ENCODE measurements at regions not wholly inside any gene's neighbourhood (a gene's known extent, or its start where the extent isn't known, plus 50 kb on each side); places are given as distances from the start of the nearest gene placed in this dataset.

DNA sequence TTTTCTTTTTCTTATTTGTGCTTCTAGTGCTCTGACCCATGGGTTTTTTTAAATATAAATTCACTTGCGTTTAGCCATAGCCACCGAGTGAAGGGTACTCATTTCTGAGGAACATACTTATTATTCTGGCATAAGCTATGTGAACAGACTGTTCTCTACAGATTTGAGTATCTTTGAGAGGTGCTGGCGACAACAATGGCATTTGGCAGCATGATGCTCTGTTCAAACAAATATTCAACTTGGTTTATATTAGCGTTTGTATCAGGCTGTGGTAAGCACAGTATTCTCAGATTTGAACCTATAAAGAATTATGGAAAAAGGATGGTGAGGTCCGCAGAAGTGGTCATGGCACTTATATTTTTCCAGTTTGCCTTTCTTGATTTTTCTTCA is 108.7 kb upstream of the LIMCH1 start:
- TF ChIP-seq CTCF (IDR thresholded peaks at IDR 0.05) = no peak
- no peak for TF ChIP-seq POLR2A (IDR thresholded peaks at IDR 0.05)

Data from prostate gland (tissue), 2 donors.